ENCODE measurements at regions not wholly inside any gene's neighbourhood (a gene's known extent, or its start where the extent isn't known, plus 50 kb on each side); places are given as distances from the start of the nearest gene placed in this dataset.

- TF ChIP-seq POLR2A (IDR thresholded peaks at IDR 0.05; ENCODE audit: low read depth) (no peak), CTCF (IDR thresholded peaks at IDR 0.05) (no peak)
Observed at GRCh38 chr6:164690702-164691500, 618.5 kb downstream of the C6orf118 start.

All from esophagus muscularis mucosa (tissue), 3 donors.